A172 (cell line): ENCODE measurements at regions not wholly inside any gene's neighbourhood (a gene's known extent, or its start where the extent isn't known, plus 50 kb on each side); places are given as distances from the start of the nearest gene placed in this dataset.
"Not testable (repeated sequence)": the region's sequence is repeated elsewhere in the genome, so short reads cannot be mapped to it uniquely, and the experiment has no call there.

Experiments used
- DNase-seq: peaks from one replicate; pipeline ENCODE4 v3.0.0-alpha.2; 2015; ENCODE audit warnings: low spot score

DNA sequence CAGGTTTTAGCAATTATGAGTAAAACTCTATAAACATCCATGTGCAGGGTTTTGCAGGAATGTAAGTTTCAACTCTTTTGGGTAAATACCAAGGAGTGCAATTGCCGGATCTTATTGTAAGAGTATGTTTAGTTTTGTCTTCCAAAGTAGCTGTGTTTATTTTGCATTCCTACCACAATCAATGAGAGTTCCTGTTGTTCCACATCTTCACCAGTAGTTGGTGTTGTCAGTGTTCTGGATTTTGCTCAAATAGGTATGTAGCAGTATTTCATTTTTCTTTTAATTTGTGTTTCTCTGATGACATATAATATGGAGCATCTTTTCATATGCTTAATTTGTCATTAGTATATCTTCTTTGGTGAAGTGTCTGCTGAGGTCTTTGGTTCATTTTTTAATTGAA is 185.1 kb upstream of the GALNT15 start:
- no peak for DNase-seq

- DNase-seq, result not testable (repeated sequence)
Measured at GRCh38 chr3:15993660-15994059, 180.8 kb upstream of the GALNT15 start.

DNA sequence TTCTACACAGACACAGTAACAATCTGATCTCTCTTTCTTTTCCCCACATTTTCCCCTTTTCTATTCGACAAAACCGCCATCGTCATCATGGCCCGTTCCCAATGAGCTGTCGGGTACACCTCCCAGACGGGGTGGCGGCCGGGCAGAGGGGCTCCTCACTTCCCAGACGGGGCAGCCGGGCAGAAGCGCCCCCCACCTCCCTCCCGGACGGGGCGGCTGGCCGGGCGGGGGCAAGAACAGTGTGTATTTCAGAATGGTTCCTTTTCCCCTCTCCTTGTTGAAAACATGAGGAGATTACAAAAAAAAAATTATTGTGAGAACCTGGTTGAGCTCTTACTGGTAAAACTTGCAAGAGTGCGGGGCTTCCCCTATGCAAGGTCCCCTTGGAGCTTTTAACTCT is 178.0 kb upstream of the GALNT15 start:
- not testable (repeated sequence) for DNase-seq

GRCh38 chr3:15997274-15997943 is 177.1 kb upstream of the GALNT15 start:
- no peak for DNase-seq

GRCh38 chr3:15998911-15999310 is 175.6 kb upstream of the GALNT15 start:
- no peak for DNase-seq

GRCh38 chr3:16004812-16005211 is 169.7 kb upstream of the GALNT15 start:
- DNase-seq, result no peak

GRCh38 chr3:16011376-16011775 is 163.1 kb upstream of the GALNT15 start:
- DNase-seq, result no peak

GRCh38 chr3:16012086-16012485 is 162.4 kb upstream of the GALNT15 start:
- peak; percentile 18 for DNase-seq

DNA sequence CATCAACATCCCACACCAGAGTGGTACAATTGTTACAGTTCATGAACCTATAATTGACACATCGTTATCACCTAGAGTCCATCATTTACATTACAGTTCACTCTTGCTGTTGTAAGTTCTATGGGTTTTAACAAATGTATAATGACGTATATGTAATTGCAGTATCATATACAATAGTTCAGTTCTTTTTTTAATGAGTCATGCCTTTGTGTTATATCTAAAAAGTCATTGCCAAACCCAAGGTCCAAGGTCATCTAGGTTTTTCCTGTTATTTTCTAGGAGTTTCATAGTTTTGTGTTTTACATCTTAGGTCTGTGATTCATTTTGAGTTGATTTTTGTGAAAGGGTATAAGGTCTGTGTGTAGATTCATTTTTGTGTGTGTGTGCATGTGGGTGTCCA is 160.9 kb upstream of the GALNT15 start:
- no peak for DNase-seq

DNA sequence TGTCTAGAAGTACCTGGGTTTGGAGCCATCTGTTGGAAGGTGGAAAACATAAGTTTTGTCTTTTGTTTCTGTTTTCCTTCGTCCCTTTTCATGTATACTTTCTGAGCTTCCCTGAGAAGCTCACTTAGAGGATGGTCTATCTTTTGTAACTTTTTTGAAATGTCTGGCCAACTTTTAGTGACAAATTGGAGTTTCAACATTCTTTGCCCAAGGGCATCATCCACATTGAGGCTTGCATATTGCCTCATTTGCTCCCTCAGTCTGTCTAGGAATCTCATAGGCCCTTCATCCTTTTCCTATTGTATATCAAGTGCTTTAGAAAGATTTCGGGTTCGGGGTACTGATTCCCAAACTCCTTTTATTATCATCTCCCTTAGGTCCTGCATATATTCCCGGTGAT is 152.7 kb upstream of the GALNT15 start:
- not testable (repeated sequence) for DNase-seq

- DNase-seq, result not testable (repeated sequence)
Measured at GRCh38 chr3:16023881-16024280, 150.6 kb upstream of the GALNT15 start.

DNA sequence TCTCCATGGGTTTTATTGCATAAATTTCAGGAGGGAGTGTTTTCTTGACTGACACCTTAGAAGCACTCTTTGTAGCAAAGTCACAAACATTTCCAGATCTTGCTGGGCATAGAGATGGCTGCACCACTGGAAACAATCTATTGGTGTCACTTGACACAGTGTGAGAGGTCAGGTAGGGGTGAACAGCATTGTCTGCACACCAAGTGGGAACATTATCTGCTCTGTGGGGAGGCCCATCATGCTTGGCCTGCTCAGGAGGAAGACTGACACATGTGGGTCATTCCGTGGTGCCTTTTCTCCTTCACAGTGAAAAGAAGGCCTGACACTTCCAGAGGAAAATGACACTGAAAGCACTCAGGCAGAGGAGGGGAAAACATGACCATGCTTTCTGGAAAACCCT is 149.9 kb upstream of the GALNT15 start:
- no peak for DNase-seq

GRCh38 chr3:16026753-16027152 is 147.7 kb upstream of the GALNT15 start:
- DNase-seq, result no peak

- DNase-seq, result peak; percentile 64
Measured at GRCh38 chr3:16028604-16029003, 145.9 kb upstream of the GALNT15 start.

DNA sequence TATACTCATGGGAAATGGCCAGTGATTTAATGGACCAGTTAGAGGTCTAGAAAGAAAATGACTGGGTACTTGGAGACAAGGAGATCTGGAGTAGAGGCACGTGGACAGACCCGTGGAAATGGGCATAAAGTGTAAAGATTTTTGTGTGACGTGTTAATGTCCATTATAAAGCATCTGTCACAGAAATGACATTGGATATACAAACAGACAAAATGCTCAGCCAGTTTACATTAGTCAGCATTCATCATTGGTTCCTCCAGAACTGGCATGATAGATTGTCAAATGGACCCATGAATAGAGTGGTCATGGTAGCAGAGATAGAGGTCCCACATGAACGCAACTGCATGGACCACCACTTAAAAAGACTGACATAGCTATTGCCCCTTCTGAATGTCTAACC is 144.1 kb upstream of the GALNT15 start:
- no peak for DNase-seq

GRCh38 chr3:16031434-16031833 is 143.0 kb upstream of the GALNT15 start:
- DNase-seq, result no peak

GRCh38 chr3:16033889-16034687 is 140.4 kb upstream of the GALNT15 start:
- DNase-seq, result peak; percentile 32

- no peak for DNase-seq
Measured at GRCh38 chr3:16040991-16041390, 133.5 kb upstream of the GALNT15 start.

DNA sequence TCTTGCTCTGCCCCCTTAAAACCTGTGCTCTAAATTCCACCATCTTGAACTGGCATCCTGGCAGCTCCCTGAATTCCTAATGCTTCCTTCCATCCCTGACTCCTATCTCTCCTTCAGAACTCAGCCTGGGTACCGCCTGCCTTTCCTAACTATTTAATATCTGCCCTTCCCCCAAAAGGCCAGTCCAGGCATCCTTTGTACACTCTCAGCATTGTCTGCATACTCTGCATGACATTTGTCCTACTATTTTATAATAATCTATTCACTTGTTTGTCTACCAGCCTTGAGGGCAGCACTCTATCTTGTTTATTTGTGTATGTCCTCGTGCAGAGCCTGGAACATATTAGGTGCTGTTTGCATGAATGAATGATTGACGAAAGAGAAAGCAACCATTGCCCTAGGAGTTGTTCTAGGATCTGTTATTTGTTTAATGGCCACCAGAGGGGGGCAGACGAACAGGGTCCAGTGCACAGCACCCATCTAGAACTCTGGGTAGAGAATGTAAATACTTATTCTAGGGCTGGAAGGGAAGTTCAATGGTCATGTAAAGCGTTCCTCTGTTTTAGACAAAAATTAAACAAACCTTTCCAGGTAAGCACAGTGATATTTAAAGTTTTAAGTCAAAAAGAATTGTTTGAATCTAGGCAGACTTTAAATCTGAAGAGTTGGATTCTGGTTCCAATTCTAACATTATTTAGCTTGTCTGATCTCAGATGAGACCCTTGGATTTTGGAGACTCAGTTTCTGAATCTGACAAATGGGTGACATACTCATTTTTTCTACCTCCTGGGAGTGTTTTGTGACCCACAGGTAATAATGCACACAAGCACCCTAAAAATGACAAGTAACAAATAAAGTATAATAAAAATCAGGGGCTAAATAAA is 125.8 kb upstream of the GALNT15 start:
- peak; percentile 79 for DNase-seq

- no peak for DNase-seq
Measured at GRCh38 chr3:16050641-16051467, 123.6 kb upstream of the GALNT15 start.

- no peak for DNase-seq
Measured at GRCh38 chr3:16051691-16052090, 122.8 kb upstream of the GALNT15 start.
